ENCODE measurements at regions not wholly inside any gene's neighbourhood (a gene's known extent, or its start where the extent isn't known, plus 50 kb on each side); places are given as distances from the start of the nearest gene placed in this dataset.

DNA sequence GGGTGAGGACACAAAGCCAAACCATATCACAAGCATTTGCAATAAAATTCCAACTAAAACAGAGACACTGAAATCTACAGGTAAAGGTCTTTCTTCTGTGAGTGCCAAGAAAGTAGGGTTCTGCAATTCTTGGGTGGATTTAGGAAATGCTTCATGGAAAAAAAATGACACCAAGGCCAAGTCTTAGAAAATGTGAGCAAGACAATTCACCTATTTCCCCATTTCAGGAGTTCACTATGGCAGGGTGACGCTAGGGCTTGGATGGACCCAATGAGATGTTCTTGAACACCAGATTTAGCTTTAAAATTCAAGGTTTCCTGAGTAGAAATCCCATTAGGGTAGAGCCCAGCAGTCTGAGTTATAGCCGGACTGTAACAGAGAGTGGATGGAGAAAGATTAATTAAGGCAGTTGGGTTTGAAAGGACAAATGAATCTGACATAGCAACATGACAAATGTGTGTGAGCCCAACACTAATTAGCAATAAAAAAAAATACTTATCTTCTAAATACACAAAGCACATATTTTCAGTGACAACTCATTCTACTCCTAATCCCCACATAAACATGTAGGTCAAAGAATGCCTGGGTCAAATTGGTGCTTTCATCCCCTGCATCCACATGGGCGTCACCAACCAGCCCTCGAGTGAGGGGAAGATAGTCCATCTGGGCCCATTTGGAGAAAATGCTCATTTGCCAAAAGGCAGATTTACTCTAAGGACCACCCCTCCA is 180.4 kb upstream of the JARID2 start (continued):
- TF ChIP-seq, protein P1, sequence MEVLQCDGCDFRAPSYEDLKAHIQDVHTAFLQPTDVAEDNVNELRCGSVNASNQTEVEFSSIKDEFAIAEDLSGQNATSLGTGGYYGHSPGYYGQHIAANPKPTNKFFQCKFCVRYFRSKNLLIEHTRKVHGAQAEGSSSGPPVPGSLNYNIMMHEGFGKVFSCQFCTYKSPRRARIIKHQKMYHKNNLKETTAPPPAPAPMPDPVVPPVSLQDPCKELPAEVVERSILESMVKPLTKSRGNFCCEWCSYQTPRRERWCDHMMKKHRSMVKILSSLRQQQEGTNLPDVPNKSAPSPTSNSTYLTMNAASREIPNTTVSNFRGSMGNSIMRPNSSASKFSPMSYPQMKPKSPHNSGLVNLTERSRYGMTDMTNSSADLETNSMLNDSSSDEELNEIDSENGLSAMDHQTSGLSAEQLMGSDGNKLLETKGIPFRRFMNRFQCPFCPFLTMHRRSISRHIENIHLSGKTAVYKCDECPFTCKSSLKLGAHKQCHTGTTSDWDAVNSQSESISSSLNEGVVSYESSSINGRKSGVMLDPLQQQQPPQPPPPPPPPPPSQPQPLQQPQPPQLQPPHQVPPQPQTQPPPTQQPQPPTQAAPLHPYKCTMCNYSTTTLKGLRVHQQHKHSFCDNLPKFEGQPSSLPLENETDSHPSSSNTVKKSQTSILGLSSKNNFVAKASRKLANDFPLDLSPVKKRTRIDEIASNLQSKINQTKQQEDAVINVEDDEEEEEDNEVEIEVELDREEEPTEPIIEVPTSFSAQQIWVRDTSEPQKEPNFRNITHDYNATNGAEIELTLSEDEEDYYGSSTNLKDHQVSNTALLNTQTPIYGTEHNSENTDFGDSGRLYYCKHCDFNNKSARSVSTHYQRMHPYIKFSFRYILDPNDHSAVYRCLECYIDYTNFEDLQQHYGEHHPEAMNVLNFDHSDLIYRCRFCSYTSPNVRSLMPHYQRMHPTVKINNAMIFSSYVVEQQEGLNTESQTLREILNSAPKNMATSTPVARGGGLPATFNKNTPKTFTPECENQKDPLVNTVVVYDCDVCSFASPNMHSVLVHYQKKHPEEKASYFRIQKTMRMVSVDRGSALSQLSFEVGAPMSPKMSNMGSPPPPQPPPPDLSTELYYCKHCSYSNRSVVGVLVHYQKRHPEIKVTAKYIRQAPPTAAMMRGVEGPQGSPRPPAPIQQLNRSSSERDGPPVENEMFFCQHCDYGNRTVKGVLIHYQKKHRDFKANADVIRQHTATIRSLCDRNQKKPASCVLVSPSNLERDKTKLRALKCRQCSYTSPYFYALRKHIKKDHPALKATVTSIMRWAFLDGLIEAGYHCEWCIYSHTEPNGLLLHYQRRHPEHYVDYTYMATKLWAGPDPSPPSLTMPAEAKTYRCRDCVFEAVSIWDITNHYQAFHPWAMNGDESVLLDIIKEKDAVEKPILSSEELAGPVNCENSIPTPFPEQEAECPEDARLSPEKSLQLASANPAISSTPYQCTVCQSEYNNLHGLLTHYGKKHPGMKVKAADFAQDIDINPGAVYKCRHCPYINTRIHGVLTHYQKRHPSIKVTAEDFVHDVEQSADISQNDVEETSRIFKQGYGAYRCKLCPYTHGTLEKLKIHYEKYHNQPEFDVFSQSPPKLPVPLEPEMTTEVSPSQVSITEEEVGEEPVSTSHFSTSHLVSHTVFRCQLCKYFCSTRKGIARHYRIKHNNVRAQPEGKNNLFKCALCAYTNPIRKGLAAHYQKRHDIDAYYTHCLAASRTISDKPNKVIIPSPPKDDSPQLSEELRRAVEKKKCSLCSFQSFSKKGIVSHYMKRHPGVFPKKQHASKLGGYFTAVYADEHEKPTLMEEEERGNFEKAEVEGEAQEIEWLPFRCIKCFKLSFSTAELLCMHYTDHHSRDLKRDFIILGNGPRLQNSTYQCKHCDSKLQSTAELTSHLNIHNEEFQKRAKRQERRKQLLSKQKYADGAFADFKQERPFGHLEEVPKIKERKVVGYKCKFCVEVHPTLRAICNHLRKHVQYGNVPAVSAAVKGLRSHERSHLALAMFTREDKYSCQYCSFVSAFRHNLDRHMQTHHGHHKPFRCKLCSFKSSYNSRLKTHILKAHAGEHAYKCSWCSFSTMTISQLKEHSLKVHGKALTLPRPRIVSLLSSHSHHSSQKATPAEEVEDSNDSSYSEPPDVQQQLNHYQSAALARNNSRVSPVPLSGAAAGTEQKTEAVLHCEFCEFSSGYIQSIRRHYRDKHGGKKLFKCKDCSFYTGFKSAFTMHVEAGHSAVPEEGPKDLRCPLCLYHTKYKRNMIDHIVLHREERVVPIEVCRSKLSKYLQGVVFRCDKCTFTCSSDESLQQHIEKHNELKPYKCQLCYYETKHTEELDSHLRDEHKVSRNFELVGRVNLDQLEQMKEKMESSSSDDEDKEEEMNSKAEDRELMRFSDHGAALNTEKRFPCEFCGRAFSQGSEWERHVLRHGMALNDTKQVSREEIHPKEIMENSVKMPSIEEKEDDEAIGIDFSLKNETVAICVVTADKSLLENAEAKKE (CRISPR knock-in tag; IDR thresholded peaks at IDR 0.05) = no peak
- no peak for TF ChIP-seq CTCF (conservative IDR thresholded peaks at IDR 0.05; ENCODE audit: low read depth in 2 of 2)

DNA sequence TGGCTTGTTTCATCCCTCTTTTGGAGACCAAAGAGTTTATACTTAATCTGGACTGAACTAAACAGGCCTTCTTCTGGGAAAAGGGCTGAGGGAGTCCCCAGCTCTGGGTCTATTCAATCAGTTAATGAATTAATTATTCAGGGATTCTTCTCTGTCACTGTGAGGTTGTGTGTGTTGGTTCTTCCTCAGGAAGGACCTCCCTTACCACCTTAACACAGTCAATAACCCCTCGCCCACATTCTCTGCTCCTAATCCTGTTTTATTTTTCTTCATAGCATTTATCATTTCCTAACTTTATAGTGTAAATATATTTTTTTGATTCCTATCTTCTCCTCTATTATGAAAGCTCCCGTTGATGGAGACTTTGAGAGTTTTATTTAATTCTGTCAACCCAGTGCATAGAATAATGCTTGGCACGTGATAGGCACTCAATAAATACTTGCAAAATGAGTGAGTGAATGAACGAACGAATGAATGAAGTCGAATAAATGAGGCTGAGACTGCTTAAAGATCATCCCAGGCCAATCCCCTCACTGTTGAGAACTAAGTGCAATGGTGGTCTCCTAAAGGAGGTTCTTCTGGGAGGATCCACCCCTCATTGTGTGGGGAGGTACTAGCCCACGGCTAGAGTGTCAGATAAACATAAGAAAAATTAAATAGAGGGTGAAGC is 179.6 kb upstream of the JARID2 start:
- Histone ChIP-seq H3K4me2 (no peak overlapping the region), H3K79me2 (replicated peaks; ENCODE audit: insufficient read depth) (no peaks in the 10 kb centered on the region), H3K4me1 (ENCODE audit: insufficient read depth) (no peaks in the 10 kb centered on the region), H3K27ac (ENCODE audit: low read depth) (no peak overlapping the region), H2AFZ (no peak overlapping the region), H3F3A (replicated peaks; ENCODE audit: low read depth) (no peaks in the 10 kb centered on the region), H3K9me2 (ENCODE audit: insufficient read depth) (peaks cover 4% of the 10 kb centered on the region; the same call in 1 of the 2 replicates), H3K4me3 (no peak overlapping the region), H4K20me1 (replicated peaks; ENCODE audit: insufficient read depth) (no peaks in the 10 kb centered on the region), H3K27me3 (ENCODE audit: insufficient read depth) (no peaks in the 10 kb centered on the region), H3K36me3 (ENCODE audit: insufficient read depth) (no peaks in the 10 kb centered on the region)
- H3K36me3 Mint-ChIP-seq (ENCODE audit: low read depth) = peaks cover 4% of the 10 kb centered on the region; the same call in 2 of the 3 replicates
- DNase-seq (ENCODE audit: low spot score) (no peak), ATAC-seq (no peak)
- peaks cover 6% of the 10 kb centered on the region for H3K27me3 Mint-ChIP-seq (ENCODE audit: insufficient read depth, low read depth, poor library complexity)
- H3K9me3 Mint-ChIP-seq = peaks cover 6% of the 10 kb centered on the region; the same call in 1 of the 3 replicates
- H3K4me1 Mint-ChIP-seq = peaks cover 5% of the 10 kb centered on the region; the same call in 2 of the 3 replicates
- no peak for TF ChIP-seq ETS1 (IDR thresholded peaks at IDR 0.05)
- TF ChIP-seq EZH2phosphoT487 (IDR thresholded peaks at IDR 0.05; ENCODE audit: unreplicated experiment) = no peak
- no peak overlapping the region for H3K27ac Mint-ChIP-seq
- H3K4me3 Mint-ChIP-seq = no peak overlapping the region
